ENCODE measurements at regions not wholly inside any gene's neighbourhood (a gene's known extent, or its start where the extent isn't known, plus 50 kb on each side); places are given as distances from the start of the nearest gene placed in this dataset.

DNA sequence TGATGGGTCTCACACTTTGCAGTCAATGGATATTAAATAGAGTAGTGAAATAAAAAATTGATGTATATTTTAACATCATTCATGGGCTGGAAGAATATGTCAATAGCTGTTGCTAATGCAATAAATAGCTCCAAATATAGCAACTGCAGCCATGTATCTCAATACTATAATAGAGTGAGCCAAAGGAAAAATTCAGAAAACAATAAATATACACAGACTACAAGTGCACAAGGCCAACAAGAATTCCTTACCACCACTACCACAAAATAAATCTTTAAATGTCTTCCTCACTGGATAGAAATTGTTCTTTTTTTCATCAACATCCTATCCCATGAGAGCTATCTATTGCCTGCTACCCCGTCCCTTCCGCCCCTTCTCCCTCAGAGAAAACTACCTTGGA, 113.1 kb upstream of the TRIM24 start:
- Mint-ChIP-seq H3K27me3 (ENCODE audit: unreplicated experiment) (peaks cover 3% of the 10 kb centered on the region), H3K4me3 (ENCODE audit: unreplicated experiment) (no peak overlapping the region), H3K9me3 (ENCODE audit: unreplicated experiment) (peaks cover 10% of the 10 kb centered on the region), H3K36me3 (ENCODE audit: unreplicated experiment) (peaks cover 21% of the 10 kb centered on the region), H3K4me1 (ENCODE audit: low read depth, unreplicated experiment) (no peaks in the 10 kb centered on the region), H3K27ac (ENCODE audit: unreplicated experiment) (no peak overlapping the region)
- TF ChIP-seq, protein P1, sequence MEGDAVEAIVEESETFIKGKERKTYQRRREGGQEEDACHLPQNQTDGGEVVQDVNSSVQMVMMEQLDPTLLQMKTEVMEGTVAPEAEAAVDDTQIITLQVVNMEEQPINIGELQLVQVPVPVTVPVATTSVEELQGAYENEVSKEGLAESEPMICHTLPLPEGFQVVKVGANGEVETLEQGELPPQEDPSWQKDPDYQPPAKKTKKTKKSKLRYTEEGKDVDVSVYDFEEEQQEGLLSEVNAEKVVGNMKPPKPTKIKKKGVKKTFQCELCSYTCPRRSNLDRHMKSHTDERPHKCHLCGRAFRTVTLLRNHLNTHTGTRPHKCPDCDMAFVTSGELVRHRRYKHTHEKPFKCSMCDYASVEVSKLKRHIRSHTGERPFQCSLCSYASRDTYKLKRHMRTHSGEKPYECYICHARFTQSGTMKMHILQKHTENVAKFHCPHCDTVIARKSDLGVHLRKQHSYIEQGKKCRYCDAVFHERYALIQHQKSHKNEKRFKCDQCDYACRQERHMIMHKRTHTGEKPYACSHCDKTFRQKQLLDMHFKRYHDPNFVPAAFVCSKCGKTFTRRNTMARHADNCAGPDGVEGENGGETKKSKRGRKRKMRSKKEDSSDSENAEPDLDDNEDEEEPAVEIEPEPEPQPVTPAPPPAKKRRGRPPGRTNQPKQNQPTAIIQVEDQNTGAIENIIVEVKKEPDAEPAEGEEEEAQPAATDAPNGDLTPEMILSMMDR (IDR thresholded peaks at IDR 0.05; ENCODE audit: partially characterized antibody, unreplicated experiment), result no peak
- no peak for DNase-seq

DNA sequence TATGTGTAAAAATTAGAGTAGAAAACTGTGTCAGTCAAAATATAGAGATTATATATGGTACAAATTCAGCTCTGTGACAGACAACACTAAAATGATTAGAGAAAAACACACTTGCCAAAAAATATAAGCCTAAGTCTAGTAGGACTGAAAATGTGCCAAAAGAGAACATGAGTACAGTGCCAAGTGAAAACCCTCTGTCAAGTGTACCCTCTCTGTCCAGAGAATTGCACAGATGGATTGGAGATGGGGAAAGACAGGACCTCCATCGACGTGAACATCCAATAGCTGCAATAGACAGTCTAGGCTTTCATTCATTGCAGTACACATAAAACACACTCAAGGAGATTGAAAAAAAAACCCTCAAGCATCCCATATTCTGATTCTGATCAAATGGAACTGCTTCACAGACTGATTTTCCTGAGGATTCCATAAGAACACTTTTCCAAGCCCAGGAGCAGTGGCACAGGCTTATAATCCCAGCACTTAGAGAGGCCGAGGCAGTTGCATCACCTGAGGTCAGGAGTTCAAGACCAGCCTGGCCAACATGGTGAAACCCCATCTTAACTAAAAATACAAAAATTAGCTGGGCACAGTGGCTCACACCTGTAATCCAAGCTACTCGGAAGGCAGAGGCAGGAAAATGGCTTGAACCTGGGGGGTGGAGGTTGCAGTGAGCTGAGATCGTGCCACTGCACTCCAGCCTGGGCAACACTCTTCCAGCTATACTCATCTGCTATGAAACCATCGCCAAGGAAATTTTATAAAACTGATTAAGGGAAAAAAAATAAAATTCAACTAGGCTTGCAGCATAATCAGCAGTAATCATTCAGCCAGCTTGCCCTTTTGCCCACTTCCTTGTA, 110.0 kb upstream of the TRIM24 start:
- no peak for DNase-seq
- no peak overlapping the region for H3K27ac Mint-ChIP-seq (ENCODE audit: unreplicated experiment)
- H3K4me1 Mint-ChIP-seq (ENCODE audit: low read depth, unreplicated experiment), result no peaks in the 10 kb centered on the region
- no peak overlapping the region for H3K4me3 Mint-ChIP-seq (ENCODE audit: unreplicated experiment)
- peaks cover 8% of the 10 kb centered on the region for H3K9me3 Mint-ChIP-seq (ENCODE audit: unreplicated experiment)
- TF ChIP-seq, protein P1 (IDR thresholded peaks at IDR 0.05; ENCODE audit: partially characterized antibody, unreplicated experiment), result no peak
- H3K36me3 Mint-ChIP-seq (ENCODE audit: unreplicated experiment), result peaks cover 11% of the 10 kb centered on the region
- H3K27me3 Mint-ChIP-seq (ENCODE audit: unreplicated experiment), result peaks cover 3% of the 10 kb centered on the region

DNA sequence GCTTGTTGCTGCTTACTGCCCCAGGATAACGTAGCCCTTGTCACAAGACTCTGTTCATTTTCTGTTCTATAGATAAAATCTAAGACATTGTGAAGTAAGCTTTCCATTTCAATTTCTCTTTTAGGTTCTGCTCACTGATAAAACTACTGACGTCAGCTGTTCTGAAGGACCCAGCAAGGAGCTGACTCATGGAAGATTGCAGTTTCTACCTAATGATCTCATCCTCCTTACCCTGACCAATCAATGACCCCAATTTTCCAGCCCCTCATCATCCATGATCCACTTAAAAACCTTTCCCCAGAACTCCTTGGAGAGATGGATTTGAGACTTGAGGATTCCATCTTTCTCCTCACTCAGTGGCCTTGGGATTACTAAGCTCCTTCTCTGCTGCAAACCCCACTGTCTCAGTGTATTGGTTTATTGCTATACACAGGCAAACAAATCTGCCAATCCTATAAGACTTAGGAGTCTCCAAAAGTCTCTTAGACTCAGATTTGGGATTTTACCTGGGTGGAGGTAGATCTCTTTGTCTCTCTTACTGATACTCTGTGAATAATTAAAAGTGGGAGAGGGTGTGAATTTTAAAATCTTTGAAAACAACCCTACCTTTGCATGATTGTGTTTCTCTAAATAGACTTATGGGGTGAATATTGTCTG, 109.2 kb upstream of the TRIM24 start:
- peaks cover 7% of the 10 kb centered on the region for H3K36me3 Mint-ChIP-seq (ENCODE audit: unreplicated experiment)
- no peak overlapping the region for H3K27ac Mint-ChIP-seq (ENCODE audit: unreplicated experiment)
- no peak overlapping the region for H3K4me3 Mint-ChIP-seq (ENCODE audit: unreplicated experiment)
- no peaks in the 10 kb centered on the region for H3K4me1 Mint-ChIP-seq (ENCODE audit: low read depth, unreplicated experiment)
- no peak for DNase-seq
- TF ChIP-seq, protein P1 (IDR thresholded peaks at IDR 0.05; ENCODE audit: partially characterized antibody, unreplicated experiment), result no peak
- peaks cover 6% of the 10 kb centered on the region for H3K9me3 Mint-ChIP-seq (ENCODE audit: unreplicated experiment)
- peaks cover 3% of the 10 kb centered on the region for H3K27me3 Mint-ChIP-seq (ENCODE audit: unreplicated experiment)

DNA sequence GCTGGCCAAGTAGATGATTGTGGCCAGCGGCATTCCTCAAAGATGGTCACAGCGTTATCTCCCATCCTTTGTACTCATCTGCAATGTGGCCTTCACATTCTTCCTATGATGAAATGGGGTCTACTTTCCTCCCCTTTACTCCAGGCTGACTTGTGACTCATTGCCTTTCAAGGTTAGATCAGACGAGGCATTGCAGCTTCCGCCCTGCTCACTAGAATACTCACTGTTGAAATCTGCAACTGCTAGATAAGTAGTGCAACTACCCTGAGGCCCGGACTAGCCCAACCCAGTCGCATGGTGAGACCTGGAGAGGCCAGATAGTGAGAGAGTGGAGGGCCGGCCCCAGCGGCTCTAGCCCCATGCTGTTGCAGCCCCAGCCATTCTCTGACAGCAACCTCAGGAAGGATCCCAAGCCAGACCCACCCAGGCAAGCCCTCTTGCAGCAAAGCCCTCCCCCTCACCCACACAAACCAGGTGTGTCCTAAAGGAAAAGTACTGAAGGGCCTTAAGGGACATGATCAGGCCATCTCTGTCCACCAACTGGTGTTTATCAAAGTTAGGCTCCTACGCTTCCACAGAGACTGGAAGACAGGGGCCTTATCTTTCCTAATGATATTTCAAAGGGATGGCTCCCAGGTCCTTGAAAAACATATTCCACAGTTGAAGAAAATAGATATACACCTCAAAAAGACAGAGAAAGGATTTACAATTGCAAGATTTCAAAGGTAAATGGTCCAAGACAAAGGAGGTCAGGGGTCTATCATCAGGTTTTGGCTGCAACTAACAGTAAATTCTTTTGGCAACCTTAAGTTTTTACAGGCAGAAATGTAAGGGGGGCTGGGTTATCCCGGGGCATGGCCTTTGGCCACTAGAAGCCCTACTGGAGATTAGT, 107.2 kb upstream of the TRIM24 start:
- Mint-ChIP-seq H3K9me3 (ENCODE audit: unreplicated experiment) (peaks cover 5% of the 10 kb centered on the region), H3K4me1 (ENCODE audit: low read depth, unreplicated experiment) (no peaks in the 10 kb centered on the region), H3K27ac (ENCODE audit: unreplicated experiment) (no peak overlapping the region), H3K27me3 (ENCODE audit: unreplicated experiment) (peaks cover 3% of the 10 kb centered on the region), H3K36me3 (ENCODE audit: unreplicated experiment) (no peaks in the 10 kb centered on the region), H3K4me3 (ENCODE audit: unreplicated experiment) (no peak overlapping the region)
- DNase-seq, result no peak
- TF ChIP-seq, protein P1 (IDR thresholded peaks at IDR 0.05; ENCODE audit: partially characterized antibody, unreplicated experiment), result no peak
